ENCODE measurements at regions not wholly inside any gene's neighbourhood (a gene's known extent, or its start where the extent isn't known, plus 50 kb on each side); places are given as distances from the start of the nearest gene placed in this dataset.
A peak's percentile ranks its signal among the peaks of the same experiment; 100 is the strongest.

DNA sequence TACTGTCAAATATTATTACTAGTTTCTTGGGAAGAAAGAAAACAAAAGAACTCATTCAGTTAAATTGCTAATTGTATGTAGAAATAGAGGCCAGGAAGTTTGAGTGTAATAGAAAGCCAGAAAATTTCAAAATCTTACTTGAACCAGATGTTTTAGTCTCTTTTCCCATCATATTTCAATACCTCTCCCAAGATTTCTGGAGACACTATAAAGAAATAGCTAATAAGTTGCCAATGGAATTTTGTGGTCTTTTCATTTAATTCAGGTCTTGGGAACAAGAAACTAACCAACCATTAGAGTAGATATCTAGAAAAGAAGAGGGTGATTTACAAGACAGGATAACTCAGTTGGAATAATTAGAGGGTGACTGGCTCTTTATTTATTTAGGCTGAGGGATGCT, 112.2 kb downstream of the AGTR2 start:
- Histone ChIP-seq H3K9me3 (ENCODE audit: control insufficient read depth, low read length) (no peaks in the 10 kb centered on the region), H3K4me3 (ENCODE audit: low read length in 2 of 2) (no peak overlapping the region), H3K27me3 (ENCODE audit: control insufficient read depth in 1 of 2, insufficient read depth in 2 of 2, low read length in 1 of 2) (no peaks in the 10 kb centered on the region), H3K27ac (ENCODE audit: low read depth in 1 of 2, low read length in 2 of 2) (no peak overlapping the region), H3K36me3 (ENCODE audit: control insufficient read depth in 1 of 2, insufficient read depth in 2 of 2, low read length in 1 of 2) (no peaks in the 10 kb centered on the region), H3K4me1 (ENCODE audit: control insufficient read depth in 1 of 2, insufficient read depth in 2 of 2, low read length in 2 of 2) (no peaks in the 10 kb centered on the region)
- DNase-seq (no peak), ATAC-seq (ENCODE audit: low FRiP score) (no peak)
- intact Hi-C loops (cut with DNase I) = no loop called here

DNA sequence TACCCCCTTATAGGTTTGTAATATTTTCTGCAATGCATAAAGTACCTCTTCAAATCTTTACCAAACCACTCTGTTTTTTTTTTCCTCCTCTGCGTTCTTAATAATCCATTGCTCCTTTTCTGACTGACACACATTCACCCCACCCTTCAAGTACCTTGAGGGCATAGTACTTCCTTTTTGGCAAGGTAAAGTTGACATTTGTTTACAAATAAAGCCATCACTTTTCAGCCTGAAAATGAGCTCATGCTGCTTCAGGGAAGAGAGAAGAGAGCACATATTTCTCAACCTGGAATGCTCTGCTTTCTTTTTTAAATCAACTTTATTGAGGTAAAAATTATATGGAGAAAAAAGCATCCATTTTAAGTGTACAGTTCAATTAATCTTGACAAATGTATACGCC, 113.9 kb downstream of the AGTR2 start:
- H3K36me3 ChIP-seq (ENCODE audit: control insufficient read depth in 1 of 2, insufficient read depth in 2 of 2, low read length in 1 of 2) = no peaks in the 10 kb centered on the region
- ATAC-seq (ENCODE audit: low FRiP score) = no peak

DNA sequence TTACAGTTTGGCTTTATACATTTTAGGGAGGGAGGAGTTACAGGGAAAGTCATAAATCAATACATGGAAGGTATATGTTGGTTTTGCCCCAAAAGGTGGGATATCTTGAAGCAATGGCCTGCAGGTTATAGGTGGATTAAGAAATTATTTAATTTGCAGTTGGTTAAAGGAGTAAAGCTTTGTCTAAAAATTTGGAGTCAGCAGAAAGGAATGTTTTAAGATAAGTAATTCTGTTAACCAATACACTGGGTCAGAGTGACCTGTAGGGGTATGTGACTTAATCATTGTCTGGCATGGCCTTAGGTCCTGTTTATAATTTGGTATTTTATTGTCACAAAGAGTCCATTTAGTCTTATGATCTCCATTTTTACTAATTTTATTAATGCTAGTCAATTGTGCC, 115.0 kb downstream of the AGTR2 start:
- Histone ChIP-seq H3K4me1 (ENCODE audit: control insufficient read depth in 1 of 2, insufficient read depth in 2 of 2, low read length in 2 of 2) (no peaks in the 10 kb centered on the region), H3K36me3 (ENCODE audit: control insufficient read depth in 1 of 2, insufficient read depth in 2 of 2, low read length in 1 of 2) (no peaks in the 10 kb centered on the region), H3K9me3 (ENCODE audit: control insufficient read depth, low read length) (no peaks in the 10 kb centered on the region), H3K27ac (ENCODE audit: low read depth in 1 of 2, low read length in 2 of 2) (no peak overlapping the region), H3K27me3 (ENCODE audit: control insufficient read depth in 1 of 2, insufficient read depth in 2 of 2, low read length in 1 of 2) (no peaks in the 10 kb centered on the region), H3K4me3 (ENCODE audit: low read length in 2 of 2) (no peak overlapping the region)
- ATAC-seq (ENCODE audit: low FRiP score) (no peak), DNase-seq (no peak)
- intact Hi-C loops (cut with DNase I) = no loop called here

More for the DNA sequence above, 113.9 kb downstream of the AGTR2 start:
- H3K4me3 ChIP-seq (ENCODE audit: low read length in 2 of 2) = no peak overlapping the region
- no peak overlapping the region for H3K27ac ChIP-seq (ENCODE audit: low read depth in 1 of 2, low read length in 2 of 2)
- H3K9me3 ChIP-seq (ENCODE audit: control insufficient read depth, low read length) = no peaks in the 10 kb centered on the region
- DNase-seq = no peak
- H3K4me1 ChIP-seq (ENCODE audit: control insufficient read depth in 1 of 2, insufficient read depth in 2 of 2, low read length in 2 of 2) = no peaks in the 10 kb centered on the region
- no peaks in the 10 kb centered on the region for H3K27me3 ChIP-seq (ENCODE audit: control insufficient read depth in 1 of 2, insufficient read depth in 2 of 2, low read length in 1 of 2)
- intact Hi-C loops (cut with DNase I) = no loop called here
- 62 to 78% methylated on average over 2 of the region's 2 CpGs for WGBS, 2 donors

DNA sequence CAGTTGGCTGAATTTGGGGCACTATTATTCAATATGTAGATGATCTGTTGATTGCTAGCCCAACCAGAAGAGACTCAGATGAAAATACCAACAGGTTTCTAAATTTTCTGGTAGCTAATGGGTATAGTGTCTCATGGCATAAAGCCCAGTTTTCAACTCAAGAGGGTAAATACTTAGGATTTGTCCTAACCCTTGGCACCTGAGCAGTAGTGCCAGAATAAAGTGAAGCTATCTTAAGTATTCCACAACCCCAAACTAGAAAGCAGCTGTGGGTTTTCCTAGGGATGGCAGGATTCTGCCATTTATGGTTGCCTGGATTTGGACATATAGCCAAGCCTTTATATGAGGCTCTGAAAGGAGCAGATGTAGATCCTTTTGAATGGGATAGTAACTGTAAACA, 119.0 kb downstream of the AGTR2 start:
- DNase-seq = no peak
- no peaks in the 10 kb centered on the region for H3K27me3 ChIP-seq (ENCODE audit: control insufficient read depth in 1 of 2, insufficient read depth in 2 of 2, low read length in 1 of 2)
- H3K4me3 ChIP-seq (ENCODE audit: low read length in 2 of 2) = no peak overlapping the region
- H3K9me3 ChIP-seq (ENCODE audit: control insufficient read depth, low read length) = no peaks in the 10 kb centered on the region
- ATAC-seq (ENCODE audit: low FRiP score) = no peak
- no peaks in the 10 kb centered on the region for H3K4me1 ChIP-seq (ENCODE audit: control insufficient read depth in 1 of 2, insufficient read depth in 2 of 2, low read length in 2 of 2)
- H3K27ac ChIP-seq (ENCODE audit: low read depth in 1 of 2, low read length in 2 of 2) = no peak overlapping the region
- H3K36me3 ChIP-seq (ENCODE audit: control insufficient read depth in 1 of 2, insufficient read depth in 2 of 2, low read length in 1 of 2) = no peaks in the 10 kb centered on the region
- intact Hi-C loops (cut with DNase I) = no loop called here

DNA sequence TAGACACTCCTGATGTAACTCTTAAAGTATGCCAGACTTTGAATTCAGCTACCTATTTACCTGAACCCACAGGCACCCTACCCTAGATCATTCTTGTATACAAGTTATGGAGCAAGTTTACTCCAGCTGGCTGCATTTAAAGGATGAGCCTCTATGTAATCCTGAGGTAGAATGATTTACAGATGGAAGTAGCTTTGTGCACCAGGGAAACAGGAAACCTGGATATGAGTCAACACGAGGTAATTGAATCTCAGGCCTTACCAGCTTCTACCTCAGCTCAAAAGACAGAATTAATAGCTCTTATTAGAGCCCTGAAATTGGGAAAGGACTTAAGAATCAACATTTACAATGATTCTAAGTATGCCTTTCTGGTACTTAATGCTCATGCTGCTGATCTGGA, 119.8 kb downstream of the AGTR2 start:
- ATAC-seq (ENCODE audit: low FRiP score) (no peak), DNase-seq (no peak)
- Histone ChIP-seq H3K27ac (ENCODE audit: low read depth in 1 of 2, low read length in 2 of 2) (no peak overlapping the region), H3K36me3 (ENCODE audit: control insufficient read depth in 1 of 2, insufficient read depth in 2 of 2, low read length in 1 of 2) (no peaks in the 10 kb centered on the region), H3K4me3 (ENCODE audit: low read length in 2 of 2) (no peak overlapping the region), H3K4me1 (ENCODE audit: control insufficient read depth in 1 of 2, insufficient read depth in 2 of 2, low read length in 2 of 2) (no peaks in the 10 kb centered on the region), H3K9me3 (ENCODE audit: control insufficient read depth, low read length) (no peaks in the 10 kb centered on the region), H3K27me3 (ENCODE audit: control insufficient read depth in 1 of 2, insufficient read depth in 2 of 2, low read length in 1 of 2) (no peaks in the 10 kb centered on the region)
- intact Hi-C loops (cut with DNase I) = no loop called here
- WGBS, 2 donors = 48 to 84% methylated on average over 1 of the region's 1 CpG

DNA sequence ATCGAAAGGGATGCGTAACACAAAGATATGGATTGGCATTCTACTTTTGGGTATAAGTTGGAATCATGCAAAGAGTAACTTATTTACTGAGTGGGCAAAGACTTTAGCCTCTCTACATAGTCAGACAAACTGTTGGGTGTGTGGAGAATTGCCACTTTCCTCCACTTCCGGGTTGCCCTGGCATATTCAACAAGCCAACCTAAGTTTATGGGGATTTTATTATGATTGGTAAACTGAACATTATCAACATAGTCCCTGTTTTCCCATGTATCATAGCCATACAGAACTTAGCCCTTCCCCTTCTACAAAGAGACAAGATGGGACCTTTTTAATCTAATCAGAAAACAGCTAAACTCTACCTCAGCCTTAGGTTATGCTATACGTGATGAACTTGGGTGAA, 121.6 kb downstream of the AGTR2 start:
- DNase-seq (no peak), ATAC-seq (ENCODE audit: low FRiP score) (no peak)
- intact Hi-C loops (cut with DNase I) = no loop called here
- no peaks in the 10 kb centered on the region for H3K9me3 ChIP-seq (ENCODE audit: control insufficient read depth, low read length)
- no peaks in the 10 kb centered on the region for H3K27me3 ChIP-seq (ENCODE audit: control insufficient read depth in 1 of 2, insufficient read depth in 2 of 2, low read length in 1 of 2)
- no peaks in the 10 kb centered on the region for H3K4me1 ChIP-seq (ENCODE audit: control insufficient read depth in 1 of 2, insufficient read depth in 2 of 2, low read length in 2 of 2)
- H3K27ac ChIP-seq (ENCODE audit: low read depth in 1 of 2, low read length in 2 of 2) = no peak overlapping the region
- H3K36me3 ChIP-seq (ENCODE audit: control insufficient read depth in 1 of 2, insufficient read depth in 2 of 2, low read length in 1 of 2) = no peaks in the 10 kb centered on the region
- 89 to 93% methylated on average over 4 of the region's 4 CpGs for WGBS, 2 donors
- no peak overlapping the region for H3K4me3 ChIP-seq (ENCODE audit: low read length in 2 of 2)

DNA sequence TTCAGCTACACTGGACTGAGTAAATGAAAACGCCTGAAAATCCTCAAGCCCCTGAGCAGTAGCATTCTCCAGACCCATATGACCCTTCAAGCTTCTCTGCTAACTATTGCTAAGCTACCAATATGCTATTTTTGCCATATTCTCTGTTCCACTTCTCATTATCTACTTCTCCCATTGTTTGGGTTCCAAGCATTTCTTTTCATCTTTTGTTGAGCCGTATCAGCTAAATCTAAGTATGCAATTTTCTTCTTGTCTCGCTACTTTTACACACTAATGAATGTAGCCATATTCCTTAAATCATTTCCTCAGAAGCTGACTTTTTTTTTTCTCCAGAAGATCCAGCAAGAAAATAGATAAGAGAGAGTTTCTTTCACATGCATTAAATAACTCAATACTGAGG, 128.4 kb downstream of the AGTR2 start:
- Histone ChIP-seq H3K9me3 (ENCODE audit: control insufficient read depth, low read length) (no peaks in the 10 kb centered on the region), H3K27ac (ENCODE audit: low read depth in 1 of 2, low read length in 2 of 2) (no peak overlapping the region), H3K4me3 (ENCODE audit: low read length in 2 of 2) (no peak overlapping the region), H3K36me3 (ENCODE audit: control insufficient read depth in 1 of 2, insufficient read depth in 2 of 2, low read length in 1 of 2) (no peaks in the 10 kb centered on the region), H3K4me1 (ENCODE audit: control insufficient read depth in 1 of 2, insufficient read depth in 2 of 2, low read length in 2 of 2) (no peaks in the 10 kb centered on the region), H3K27me3 (ENCODE audit: control insufficient read depth in 1 of 2, insufficient read depth in 2 of 2, low read length in 1 of 2) (no peaks in the 10 kb centered on the region)
- DNase-seq = no peak
- intact Hi-C loops (cut with DNase I) = no loop called here
- WGBS, 2 donors = 68 to 77% methylated on average over 3 of the region's 3 CpGs
- no peak for ATAC-seq (ENCODE audit: low FRiP score)

DNA sequence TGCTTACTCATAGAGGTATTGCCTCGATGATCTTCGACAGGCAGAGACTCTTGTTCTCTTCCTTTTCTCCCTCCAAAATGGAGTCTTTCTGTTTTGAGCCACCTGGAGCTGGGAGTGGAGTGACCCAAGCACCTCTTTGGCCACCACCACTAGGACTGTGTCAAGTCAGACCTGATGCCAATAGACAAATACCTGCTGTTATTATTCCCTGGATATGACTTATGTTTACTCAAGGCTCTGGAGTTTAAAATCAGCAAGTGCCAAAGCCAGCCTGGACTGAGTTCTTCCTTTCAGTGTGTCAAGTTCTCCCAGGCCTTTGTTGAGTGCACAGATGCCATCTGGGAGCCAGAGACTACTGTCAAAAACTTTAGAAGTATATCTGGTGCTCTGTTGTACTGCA, 130.2 kb upstream of the SLC6A14 start:
- no peaks in the 10 kb centered on the region for H3K27me3 ChIP-seq (ENCODE audit: control insufficient read depth in 1 of 2, insufficient read depth in 2 of 2, low read length in 1 of 2)
- ATAC-seq (ENCODE audit: low FRiP score) = no peak
- no peaks in the 10 kb centered on the region for H3K36me3 ChIP-seq (ENCODE audit: control insufficient read depth in 1 of 2, insufficient read depth in 2 of 2, low read length in 1 of 2)
- H3K4me1 ChIP-seq (ENCODE audit: control insufficient read depth in 1 of 2, insufficient read depth in 2 of 2, low read length in 2 of 2) = no peaks in the 10 kb centered on the region
- H3K4me3 ChIP-seq (ENCODE audit: low read length in 2 of 2) = no peak overlapping the region
- no peak overlapping the region for H3K27ac ChIP-seq (ENCODE audit: low read depth in 1 of 2, low read length in 2 of 2)
- DNase-seq = no peak
- intact Hi-C loops (cut with DNase I) = no loop called here
- no peaks in the 10 kb centered on the region for H3K9me3 ChIP-seq (ENCODE audit: control insufficient read depth, low read length)
- 45 to 90% methylated on average over 2 of the region's 2 CpGs for WGBS, 2 donors

DNA sequence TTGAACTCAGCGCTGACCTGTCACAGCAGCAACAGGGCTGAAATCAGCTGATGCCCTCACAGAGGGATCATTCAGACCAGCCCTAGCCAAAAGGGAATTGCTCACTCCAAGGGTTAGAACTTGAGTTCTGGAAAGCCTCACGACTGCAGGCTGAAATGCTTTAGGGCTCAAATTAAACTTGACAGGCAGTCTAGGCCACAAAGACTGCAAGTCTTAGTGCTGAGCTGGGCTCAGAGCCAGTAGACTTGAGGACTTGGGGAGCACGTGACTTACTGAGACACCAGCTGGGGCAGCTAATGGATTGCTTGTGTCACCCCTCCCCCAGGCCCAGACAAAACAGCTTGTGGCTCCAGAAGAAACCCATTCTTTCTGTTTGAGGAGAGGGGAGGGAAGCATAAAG, 119.0 kb upstream of the SLC6A14 start:
- no peaks in the 10 kb centered on the region for H3K9me3 ChIP-seq (ENCODE audit: control insufficient read depth, low read length)
- DNase-seq = peak in 1 of 2 donors; percentile 47
- no peaks in the 10 kb centered on the region for H3K4me1 ChIP-seq (ENCODE audit: control insufficient read depth in 1 of 2, insufficient read depth in 2 of 2, low read length in 2 of 2)
- ATAC-seq (ENCODE audit: low FRiP score) = no peak
- H3K27ac ChIP-seq (ENCODE audit: low read depth in 1 of 2, low read length in 2 of 2) = no peak overlapping the region
- intact Hi-C loops (cut with DNase I) = no loop called here
- no peak overlapping the region for H3K4me3 ChIP-seq (ENCODE audit: low read length in 2 of 2)
- H3K36me3 ChIP-seq (ENCODE audit: control insufficient read depth in 1 of 2, insufficient read depth in 2 of 2, low read length in 1 of 2) = no peaks in the 10 kb centered on the region
- H3K27me3 ChIP-seq (ENCODE audit: control insufficient read depth in 1 of 2, insufficient read depth in 2 of 2, low read length in 1 of 2) = no peaks in the 10 kb centered on the region
- WGBS, 2 donors = 26 to 29% methylated on average over 3 of the region's 3 CpGs

DNA sequence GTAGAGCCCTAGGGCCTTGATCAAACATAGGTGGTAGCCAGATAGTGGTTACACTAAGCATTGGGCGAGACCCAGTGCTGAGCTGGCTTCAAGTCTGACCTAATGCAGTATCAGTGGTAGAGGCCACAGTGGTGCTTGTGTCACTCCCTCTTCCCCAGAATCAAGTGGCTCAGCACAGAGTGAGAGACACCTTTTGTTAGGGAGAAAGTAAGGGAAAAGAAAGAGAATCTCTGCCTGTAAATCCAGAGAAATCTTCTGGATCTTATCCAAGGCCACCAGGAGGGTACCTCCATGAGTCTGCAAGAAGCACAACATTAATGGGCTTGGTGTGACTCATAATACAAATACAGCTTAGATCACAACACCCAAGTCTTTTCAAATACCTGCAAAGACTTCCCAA, 117.7 kb upstream of the SLC6A14 start:
- H3K27me3 ChIP-seq (ENCODE audit: control insufficient read depth in 1 of 2, insufficient read depth in 2 of 2, low read length in 1 of 2) = no peaks in the 10 kb centered on the region
- H3K36me3 ChIP-seq (ENCODE audit: control insufficient read depth in 1 of 2, insufficient read depth in 2 of 2, low read length in 1 of 2) = no peaks in the 10 kb centered on the region
- H3K4me1 ChIP-seq (ENCODE audit: control insufficient read depth in 1 of 2, insufficient read depth in 2 of 2, low read length in 2 of 2) = no peaks in the 10 kb centered on the region
- no peak overlapping the region for H3K4me3 ChIP-seq (ENCODE audit: low read length in 2 of 2)
- H3K9me3 ChIP-seq (ENCODE audit: control insufficient read depth, low read length) = no peaks in the 10 kb centered on the region
- no peak for DNase-seq
- intact Hi-C loops (cut with DNase I) = no loop called here
- no peak overlapping the region for H3K27ac ChIP-seq (ENCODE audit: low read depth in 1 of 2, low read length in 2 of 2)
- no peak for ATAC-seq (ENCODE audit: low FRiP score)
- 85 to 98% methylated on average over 1 of the region's 1 CpG for WGBS, 2 donors
